ENCODE measurements at regions not wholly inside any gene's neighbourhood (a gene's known extent, or its start where the extent isn't known, plus 50 kb on each side); places are given as distances from the start of the nearest gene placed in this dataset.

GRCh38 chr2:31812051-31812798, 198.6 kb downstream of the MEMO1 start:
- TF ChIP-seq CTCF (IDR thresholded peaks at IDR 0.05; ENCODE audit: low read depth, low read length, poor library complexity, severe bottlenecking), result no peak
- no peak for TF ChIP-seq EZH2phosphoT487 (IDR thresholded peaks at IDR 0.05; ENCODE audit: borderline replicate concordance, low read length)
